ENCODE measurements at regions not wholly inside any gene's neighbourhood (a gene's known extent, or its start where the extent isn't known, plus 50 kb on each side); places are given as distances from the start of the nearest gene placed in this dataset.

DNA sequence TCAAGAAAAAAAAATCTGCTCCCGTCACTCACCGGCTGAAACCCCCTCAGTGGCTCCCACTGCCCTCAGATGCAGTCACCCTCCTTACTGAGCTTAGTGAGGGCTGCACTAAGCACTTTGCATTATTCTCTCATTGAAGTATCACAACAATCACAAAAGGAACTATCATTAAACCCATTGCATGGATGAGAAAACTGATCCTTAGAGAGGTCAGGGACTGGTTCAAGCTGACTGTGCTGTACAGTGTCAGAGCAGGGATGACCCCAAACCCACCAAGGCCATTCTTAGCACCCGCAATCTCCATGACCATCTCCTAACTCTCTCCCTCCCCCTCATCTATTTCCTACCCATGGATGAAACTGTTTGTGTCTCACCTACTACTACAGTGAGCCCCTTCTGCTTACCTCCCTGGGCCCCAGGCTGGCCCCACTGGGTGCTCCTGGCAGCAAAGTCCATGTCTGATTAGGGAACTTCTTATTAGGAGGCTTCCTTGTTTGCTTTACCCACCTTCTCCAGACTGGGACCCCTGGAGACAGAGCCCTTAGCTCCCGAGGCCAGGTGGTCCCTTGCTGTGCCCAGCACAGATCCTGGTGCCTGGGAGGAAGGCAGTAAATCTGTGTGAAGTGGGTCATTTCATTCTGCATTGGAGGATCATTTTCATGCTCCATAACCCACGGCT is 139.3 kb upstream of the ID2 start:
- Mint-ChIP-seq H3K27me3 (peaks cover 2% of the 10 kb centered on the region), H3K4me1 (ENCODE audit: low read depth) (peaks cover 67% of the 10 kb centered on the region), H3K9me3 (ENCODE audit: low read depth) (no peaks in the 10 kb centered on the region), H3K36me3 (no peaks in the 10 kb centered on the region), H3K27ac (peak overlapping the region; percentile 92), H3K4me3 (no peak overlapping the region)

DNA sequence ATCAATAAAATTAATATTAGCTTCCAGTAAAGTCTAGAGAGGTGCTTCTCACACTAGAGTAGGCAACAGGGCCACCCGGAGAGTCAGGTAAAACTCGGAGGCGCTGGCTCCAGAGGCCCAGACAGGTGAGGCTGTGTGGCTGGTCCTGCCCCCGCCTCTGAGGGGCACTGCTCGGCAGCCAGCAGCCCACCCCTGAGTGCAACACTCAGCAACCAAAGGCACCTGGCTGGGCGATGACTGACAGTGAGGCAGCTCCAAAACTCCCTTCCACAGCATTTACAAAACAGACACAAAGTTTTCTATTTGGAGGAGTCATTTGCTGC is 138.8 kb upstream of the ID2 start:
- H3K27ac Mint-ChIP-seq, result peak overlapping the region; percentile 92
- H3K9me3 Mint-ChIP-seq (ENCODE audit: low read depth), result no peaks in the 10 kb centered on the region
- H3K36me3 Mint-ChIP-seq, result no peaks in the 10 kb centered on the region
- H3K27me3 Mint-ChIP-seq, result peaks cover 2% of the 10 kb centered on the region
- H3K4me3 Mint-ChIP-seq, result no peak overlapping the region
- peaks cover 70% of the 10 kb centered on the region for H3K4me1 Mint-ChIP-seq (ENCODE audit: low read depth)

DNA sequence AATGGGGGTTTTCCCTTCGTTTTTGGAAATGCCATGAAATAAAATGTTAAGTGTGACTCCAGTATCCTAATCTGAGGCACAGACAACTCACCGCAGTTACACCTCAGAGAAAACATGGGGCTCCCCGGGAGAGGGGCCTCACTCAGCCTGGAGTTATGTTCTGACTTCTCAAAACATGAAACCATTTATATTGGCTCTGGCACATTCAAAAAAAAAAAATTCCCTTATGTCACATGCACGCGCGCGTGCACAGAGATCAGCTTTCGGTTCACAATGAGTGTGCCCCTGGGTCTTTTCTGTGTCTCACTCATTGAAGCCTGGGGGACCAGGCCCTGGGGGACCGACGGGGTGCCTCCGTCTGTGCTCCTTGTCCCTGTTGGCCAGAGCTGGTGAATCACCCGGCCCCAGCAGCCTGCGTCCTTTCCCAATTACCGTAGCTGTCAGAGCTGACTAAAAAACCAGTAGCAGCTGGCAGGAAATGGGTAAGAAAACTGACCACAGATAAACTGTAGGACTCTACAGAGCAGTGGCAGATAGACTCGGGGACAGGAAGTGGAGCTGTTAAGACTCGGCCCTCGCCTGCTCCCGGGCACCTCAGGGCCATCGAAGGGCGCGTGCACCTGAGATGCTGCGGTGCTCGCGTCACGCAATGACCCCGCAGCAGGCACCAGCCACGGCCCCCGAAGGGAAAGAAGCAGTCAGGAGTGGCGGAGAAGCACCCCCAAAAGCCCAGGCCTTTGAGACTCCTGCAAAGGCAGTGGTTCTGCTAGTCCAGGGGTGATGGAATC is 138.3 kb upstream of the ID2 start:
- peak overlapping the region; percentile 61 for H3K4me3 Mint-ChIP-seq
- peaks cover 70% of the 10 kb centered on the region for H3K4me1 Mint-ChIP-seq (ENCODE audit: low read depth)
- no peaks in the 10 kb centered on the region for H3K9me3 Mint-ChIP-seq (ENCODE audit: low read depth)
- H3K36me3 Mint-ChIP-seq, result no peaks in the 10 kb centered on the region
- H3K27ac Mint-ChIP-seq, result peak overlapping the region; percentile 92
- H3K27me3 Mint-ChIP-seq, result peaks cover 2% of the 10 kb centered on the region

DNA sequence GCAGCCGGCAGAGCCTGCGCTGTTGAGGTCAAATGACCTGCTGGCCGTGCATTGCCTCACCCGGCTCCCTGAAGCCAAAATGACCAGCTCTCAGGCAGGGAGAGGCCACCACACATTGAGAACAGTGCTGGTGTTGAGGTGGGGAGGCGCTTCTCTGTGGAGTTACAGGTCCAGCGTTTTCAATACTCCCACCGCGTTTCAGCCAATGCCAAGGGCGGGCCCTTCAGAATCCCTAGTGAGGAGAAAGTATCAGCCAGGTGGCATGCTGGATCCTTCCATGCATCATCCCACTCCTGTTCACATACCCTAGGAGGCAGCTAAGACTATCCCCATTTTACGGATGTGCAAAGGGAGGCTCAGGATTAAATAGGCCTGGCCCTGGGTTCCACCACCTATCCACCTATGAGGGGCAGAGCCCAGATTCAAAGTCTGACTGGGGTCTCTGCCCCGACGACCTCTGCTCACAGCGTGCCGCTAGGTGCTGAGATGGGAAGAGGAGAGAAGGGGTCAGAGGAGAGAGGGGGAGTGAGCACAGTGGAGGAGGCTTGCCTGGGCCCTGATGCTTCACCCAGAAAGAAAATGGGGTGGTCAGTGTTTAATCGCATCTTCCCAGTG is 137.6 kb upstream of the ID2 start:
- Mint-ChIP-seq H3K4me3 (peak overlapping the region; percentile 61), H3K36me3 (no peaks in the 10 kb centered on the region), H3K9me3 (ENCODE audit: low read depth) (no peaks in the 10 kb centered on the region), H3K4me1 (ENCODE audit: low read depth) (peaks cover 72% of the 10 kb centered on the region), H3K27ac (peak overlapping the region; percentile 92), H3K27me3 (peaks cover 2% of the 10 kb centered on the region)

DNA sequence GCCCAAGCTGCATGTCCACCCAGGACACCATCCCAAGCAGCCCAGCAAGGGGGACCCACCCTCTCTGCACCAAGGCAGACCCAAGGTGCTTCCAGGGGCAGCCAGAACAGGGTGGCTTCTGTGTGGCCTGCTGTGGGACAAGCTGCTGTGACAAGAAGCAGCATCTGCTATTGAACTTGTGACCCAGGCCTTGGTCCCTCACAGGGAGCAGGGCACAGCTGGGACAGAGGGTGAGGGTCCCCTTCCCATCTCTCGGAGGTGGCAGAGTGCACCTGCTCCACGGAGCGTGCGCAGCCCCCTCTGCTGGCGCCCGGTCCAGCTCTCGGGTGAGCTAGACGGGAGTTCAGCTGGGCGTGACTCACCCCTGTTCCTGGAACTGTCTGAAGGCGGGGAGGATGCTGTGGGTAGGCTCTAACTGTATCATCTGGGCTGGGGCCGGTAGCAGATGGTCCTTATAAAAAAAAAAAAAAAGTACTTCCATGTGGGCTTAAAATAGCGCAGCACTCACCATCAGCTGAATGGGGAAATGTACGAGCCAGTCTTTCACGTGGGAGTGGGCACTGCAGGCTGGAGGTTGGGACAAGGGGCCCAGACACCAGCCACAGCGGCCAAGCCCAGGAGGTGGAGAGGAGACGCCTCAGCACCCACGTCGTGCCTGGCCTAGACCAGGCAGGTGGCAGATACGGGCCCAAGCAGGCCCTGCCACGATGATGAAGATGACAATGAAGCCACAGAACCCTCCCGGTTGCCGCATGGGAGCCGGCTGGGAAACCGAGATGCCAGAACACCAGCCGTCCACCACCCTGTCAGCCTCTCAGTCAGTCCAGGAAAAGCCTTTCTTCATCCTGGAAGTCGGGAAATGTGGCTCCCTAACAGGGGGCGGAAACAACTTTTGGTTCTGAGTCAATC is 136.8 kb upstream of the ID2 start:
- Mint-ChIP-seq H3K4me1 (ENCODE audit: low read depth) (peaks cover 71% of the 10 kb centered on the region), H3K9me3 (ENCODE audit: low read depth) (no peaks in the 10 kb centered on the region), H3K27me3 (peaks cover 2% of the 10 kb centered on the region), H3K36me3 (no peaks in the 10 kb centered on the region), H3K27ac (peak overlapping the region; percentile 86), H3K4me3 (peak overlapping the region; percentile 65)

DNA sequence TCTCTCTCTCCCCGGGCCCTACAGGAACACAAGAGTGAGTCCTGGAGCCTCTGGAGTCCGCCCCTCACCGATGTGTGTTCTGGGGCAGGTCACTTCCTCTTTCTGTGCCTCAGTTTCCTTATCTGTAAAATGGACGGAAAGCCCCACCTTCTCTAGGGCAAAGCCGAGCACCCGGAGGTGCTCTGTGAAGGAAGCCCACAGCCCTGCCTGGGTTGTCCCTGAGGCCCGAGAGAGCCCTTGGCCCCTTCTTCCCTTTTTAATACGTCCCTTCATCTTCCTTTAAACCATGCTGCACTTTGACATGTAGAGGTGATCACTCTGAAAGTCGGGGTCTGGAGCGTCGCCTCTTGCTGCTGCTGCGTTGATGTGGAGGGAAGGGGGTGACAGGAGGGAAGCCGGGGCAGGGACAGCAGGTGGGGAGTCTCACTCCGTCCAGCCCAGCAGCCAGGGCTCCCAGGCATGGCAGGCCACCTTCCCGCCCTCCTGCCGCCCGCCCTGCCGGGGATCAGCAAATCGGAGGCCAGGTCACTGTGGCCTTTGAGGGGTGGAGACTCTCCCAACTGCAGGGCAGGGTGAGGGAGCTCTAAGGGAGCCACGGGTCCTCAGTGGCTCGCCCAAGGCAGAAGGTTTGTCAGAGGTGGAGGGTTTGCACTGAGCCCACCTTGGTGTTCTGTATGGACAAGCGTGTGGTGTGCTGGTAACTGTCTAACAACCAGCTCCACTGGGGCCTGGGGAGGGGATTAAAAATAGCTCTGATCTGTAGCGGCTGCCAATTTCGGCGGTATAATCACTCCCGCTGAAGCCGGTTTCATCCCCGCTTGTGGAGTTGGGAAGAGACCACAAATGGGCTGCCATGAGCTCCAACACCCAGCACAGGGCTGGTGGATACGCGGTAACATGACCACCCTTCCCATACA is 135.9 kb upstream of the ID2 start:
- peaks cover 2% of the 10 kb centered on the region for H3K27me3 Mint-ChIP-seq

DNA sequence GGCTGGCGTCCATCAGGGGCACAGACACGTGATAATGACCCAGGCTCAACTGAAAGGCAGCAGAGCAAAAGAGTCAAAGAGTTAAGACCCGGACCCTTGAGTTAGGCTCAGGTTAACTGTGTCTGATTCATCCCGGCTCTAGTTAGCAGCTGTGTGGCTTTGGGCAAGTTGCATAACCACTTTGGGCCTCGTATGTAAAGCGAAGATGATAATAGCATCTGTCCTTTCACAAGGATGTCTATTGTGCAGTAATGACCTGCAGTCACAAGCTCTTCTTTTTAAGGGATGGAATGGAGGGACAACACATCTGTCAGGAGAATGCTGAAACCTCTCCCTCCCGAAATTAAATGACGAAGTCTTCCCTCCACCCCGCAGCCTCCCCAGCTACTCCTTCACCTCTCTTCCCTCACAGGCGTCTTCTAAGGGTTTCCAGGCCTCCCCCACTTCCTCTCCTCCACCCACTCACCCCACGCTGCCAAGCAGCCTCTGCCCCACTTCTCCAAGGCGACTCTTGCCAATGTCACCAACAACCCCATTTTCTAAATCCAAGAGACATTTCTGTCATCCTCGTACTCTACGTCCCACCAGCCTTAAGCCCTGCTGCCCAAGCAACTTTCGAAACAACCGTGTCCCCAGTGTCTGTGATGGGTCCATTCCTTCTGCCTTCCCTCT is 135.1 kb upstream of the ID2 start:
- H3K9me3 Mint-ChIP-seq (ENCODE audit: low read depth), result no peaks in the 10 kb centered on the region
- H3K4me3 Mint-ChIP-seq, result no peak overlapping the region
- peak overlapping the region; percentile 76 for H3K27ac Mint-ChIP-seq
- H3K36me3 Mint-ChIP-seq, result no peaks in the 10 kb centered on the region
- H3K27me3 Mint-ChIP-seq, result no peaks in the 10 kb centered on the region
- peaks cover 63% of the 10 kb centered on the region for H3K4me1 Mint-ChIP-seq (ENCODE audit: low read depth)

More for the DNA sequence above, 135.9 kb upstream of the ID2 start:
- no peaks in the 10 kb centered on the region for H3K9me3 Mint-ChIP-seq (ENCODE audit: low read depth)
- H3K4me1 Mint-ChIP-seq (ENCODE audit: low read depth), result peaks cover 63% of the 10 kb centered on the region
- H3K27ac Mint-ChIP-seq, result peak overlapping the region; percentile 86
- no peak overlapping the region for H3K4me3 Mint-ChIP-seq
- no peaks in the 10 kb centered on the region for H3K36me3 Mint-ChIP-seq

DNA sequence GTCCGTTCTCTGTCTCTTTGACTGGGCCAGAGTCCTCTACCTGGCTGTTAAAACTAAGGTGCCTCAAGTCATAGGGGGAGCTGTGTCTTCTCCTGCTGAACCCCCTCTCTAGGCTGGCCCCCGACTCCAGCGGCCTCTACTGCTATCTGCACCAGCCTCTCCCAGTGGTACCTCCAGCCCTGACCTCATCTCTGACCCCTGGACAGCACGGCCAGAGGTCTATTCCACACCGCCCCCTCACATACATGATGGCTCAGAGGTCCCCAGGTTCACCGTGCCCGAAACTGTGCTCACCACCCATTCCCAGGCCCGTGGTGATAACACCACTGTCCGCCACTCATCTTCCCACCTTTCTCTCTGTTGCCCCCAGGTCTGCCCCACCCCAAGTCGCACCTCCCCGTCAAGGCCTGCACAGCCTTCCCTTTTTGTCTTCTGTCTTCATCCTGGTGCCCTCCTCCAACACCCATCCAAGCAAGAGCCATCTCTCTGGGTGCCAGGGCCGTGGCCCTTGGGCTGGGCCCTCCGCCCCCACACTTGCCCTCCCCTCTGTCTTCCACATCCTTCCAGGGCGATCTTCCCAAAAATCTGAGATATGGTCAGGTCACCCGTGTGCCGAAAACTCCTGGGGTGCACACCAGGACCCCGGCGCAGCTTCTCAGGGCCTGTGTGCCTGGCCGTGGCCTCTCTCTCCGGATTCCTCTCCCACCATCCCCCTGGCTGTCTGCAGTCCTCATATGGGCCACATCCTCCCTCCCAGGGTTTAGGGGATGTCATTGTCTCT is 134.4 kb upstream of the ID2 start:
- H3K4me3 Mint-ChIP-seq, result no peak overlapping the region
- no peaks in the 10 kb centered on the region for H3K9me3 Mint-ChIP-seq (ENCODE audit: low read depth)
- H3K27me3 Mint-ChIP-seq, result no peaks in the 10 kb centered on the region
- H3K36me3 Mint-ChIP-seq, result no peaks in the 10 kb centered on the region
- peaks cover 64% of the 10 kb centered on the region for H3K4me1 Mint-ChIP-seq (ENCODE audit: low read depth)
- peak overlapping the region; percentile 68 for H3K27ac Mint-ChIP-seq

DNA sequence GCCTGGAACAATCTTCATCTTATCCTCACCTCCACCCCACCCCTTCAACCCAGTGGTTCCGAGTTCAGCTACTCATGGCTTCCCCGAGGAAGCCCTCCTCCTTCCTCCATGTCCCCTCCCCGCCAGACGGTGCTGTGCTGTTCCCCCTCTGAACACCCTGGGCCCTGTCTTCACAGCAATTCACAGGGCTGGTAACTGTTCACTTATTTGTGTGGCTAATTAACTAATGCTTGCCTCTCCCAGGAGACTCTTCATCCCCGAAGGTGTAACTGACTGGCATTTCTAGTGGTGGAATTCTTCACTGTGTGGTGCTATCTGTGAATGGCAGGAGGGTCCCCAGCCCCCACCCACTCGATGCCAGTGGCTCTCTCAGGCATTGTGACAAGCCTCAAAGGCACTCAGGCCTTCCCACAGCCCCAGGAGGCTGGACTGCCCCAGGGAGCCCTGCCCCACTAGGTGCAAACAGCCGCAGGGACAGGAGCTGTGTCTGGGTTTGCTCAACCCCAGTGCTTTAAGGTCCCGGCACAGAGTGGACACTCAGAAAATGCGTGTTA is 133.7 kb upstream of the ID2 start:
- H3K4me3 Mint-ChIP-seq, result no peak overlapping the region
- no peaks in the 10 kb centered on the region for H3K36me3 Mint-ChIP-seq
- no peak overlapping the region for H3K27ac Mint-ChIP-seq
- peaks cover 58% of the 10 kb centered on the region for H3K4me1 Mint-ChIP-seq (ENCODE audit: low read depth)
- H3K27me3 Mint-ChIP-seq, result no peaks in the 10 kb centered on the region
- no peaks in the 10 kb centered on the region for H3K9me3 Mint-ChIP-seq (ENCODE audit: low read depth)

DNA sequence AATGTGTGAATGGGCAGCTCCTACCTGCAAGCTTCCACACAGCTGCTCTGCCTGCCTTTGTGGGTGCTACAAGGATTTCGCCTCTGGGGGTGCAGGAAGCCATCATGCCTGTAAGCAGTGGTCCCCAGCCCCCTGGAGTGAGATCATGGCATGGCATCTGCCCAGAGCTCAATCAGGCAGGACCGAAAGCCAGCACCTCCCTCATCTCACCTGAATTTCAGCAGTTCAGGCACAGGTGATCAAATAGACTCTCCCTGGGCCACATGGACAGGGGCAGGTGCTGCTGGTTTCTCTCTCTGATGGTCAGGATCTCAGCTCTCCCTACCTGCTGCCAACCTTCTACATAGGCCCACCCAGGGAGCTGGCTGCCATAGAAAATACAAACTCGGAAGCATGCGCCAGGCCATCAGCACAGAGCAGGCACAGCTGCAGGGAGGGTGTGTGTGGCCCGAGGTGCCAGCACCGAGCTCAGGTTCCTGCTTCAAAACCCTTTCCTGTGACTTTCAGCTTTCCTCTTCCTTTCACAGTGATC is 133.2 kb upstream of the ID2 start:
- peaks cover 53% of the 10 kb centered on the region for H3K4me1 Mint-ChIP-seq (ENCODE audit: low read depth)
- H3K36me3 Mint-ChIP-seq, result no peaks in the 10 kb centered on the region
- H3K9me3 Mint-ChIP-seq (ENCODE audit: low read depth), result no peaks in the 10 kb centered on the region
- H3K27me3 Mint-ChIP-seq, result no peaks in the 10 kb centered on the region
- H3K27ac Mint-ChIP-seq, result no peak overlapping the region
- no peak overlapping the region for H3K4me3 Mint-ChIP-seq

DNA sequence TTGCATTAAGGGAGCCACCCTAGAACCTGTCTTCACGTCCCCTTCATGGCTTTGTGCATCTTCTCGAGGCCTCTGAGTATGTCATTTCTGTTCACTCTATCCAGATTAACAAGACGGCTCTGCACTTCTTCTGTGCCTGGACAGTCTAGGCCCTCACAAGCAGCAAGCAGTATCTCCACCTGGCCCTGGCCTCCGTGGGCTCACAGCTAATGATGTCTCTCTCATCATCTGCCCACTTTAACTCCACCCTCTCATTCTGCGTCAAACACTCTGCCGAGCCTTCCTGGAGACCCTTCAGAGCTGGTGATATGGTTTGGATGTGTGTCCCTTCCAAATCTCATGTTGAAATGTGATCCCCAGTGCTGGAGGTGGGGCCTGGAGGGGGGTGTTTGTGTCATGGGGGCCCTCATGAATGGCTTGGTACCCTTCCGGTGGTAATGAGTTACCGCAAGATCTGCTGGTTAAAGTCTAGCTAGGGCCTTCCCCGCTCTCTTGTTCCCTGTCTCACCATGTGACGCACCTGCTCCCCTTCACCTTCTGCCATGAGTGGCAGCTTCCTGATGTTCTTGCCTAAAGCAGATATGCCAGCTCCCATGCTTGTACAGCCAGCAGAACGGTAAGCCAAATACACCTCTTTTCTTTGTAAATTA is 132.5 kb upstream of the ID2 start:
- Mint-ChIP-seq H3K36me3 (no peaks in the 10 kb centered on the region), H3K27ac (peak overlapping the region; percentile 24), H3K27me3 (no peaks in the 10 kb centered on the region), H3K4me1 (ENCODE audit: low read depth) (peaks cover 48% of the 10 kb centered on the region), H3K9me3 (ENCODE audit: low read depth) (no peaks in the 10 kb centered on the region), H3K4me3 (no peak overlapping the region)

DNA sequence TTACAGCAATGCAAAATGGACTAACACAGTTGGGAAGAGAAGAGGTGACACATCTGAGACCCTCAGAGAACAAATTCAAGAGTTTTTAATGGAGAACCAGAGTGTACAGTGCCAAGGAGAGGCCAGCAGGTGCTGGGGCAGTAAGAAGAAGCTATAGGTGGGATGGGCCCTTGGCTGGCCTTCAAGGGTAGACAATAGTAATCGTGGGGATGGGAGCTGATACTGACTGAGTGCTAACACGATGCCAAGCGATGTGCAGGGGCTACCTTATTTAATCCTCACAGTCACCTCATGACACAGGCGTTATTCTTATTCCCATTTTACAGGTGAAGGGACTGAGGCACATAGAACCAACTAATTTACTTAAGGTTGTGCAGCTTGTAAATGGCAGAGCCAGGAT is 131.9 kb upstream of the ID2 start:
- H3K36me3 Mint-ChIP-seq, result no peaks in the 10 kb centered on the region
- H3K27ac Mint-ChIP-seq, result peak overlapping the region; percentile 24
- no peak overlapping the region for H3K4me3 Mint-ChIP-seq
- no peaks in the 10 kb centered on the region for H3K9me3 Mint-ChIP-seq (ENCODE audit: low read depth)
- no peaks in the 10 kb centered on the region for H3K27me3 Mint-ChIP-seq
- H3K4me1 Mint-ChIP-seq (ENCODE audit: low read depth), result peaks cover 43% of the 10 kb centered on the region
